Right lobe of liver (tissue), 6 donors: ENCODE measurements at regions not wholly inside any gene's neighbourhood (a gene's known extent, or its start where the extent isn't known, plus 50 kb on each side); places are given as distances from the start of the nearest gene placed in this dataset.
A peak's percentile ranks its signal among the peaks of the same experiment; 100 is the strongest.

Source experiments
- ATAC-seq, 4 donors: fragments of 200-7000 bp; cut with Tn5 transposase; one replicate each; pipeline ENCODE4 v1.9.1; 2020; ENCODE audit warnings: mild to moderate bottlenecking in 4 of 4, moderate library complexity in 4 of 4
- DNase-seq, 3 donors: peaks; one replicate each; pipeline ENCODE4 v3.0.0-alpha.2; 2020
- H3K27ac ChIP-seq, 3 donors: fragments of 200-600 bp; one replicate each; pipeline ENCODE4 v1.8.0; 2022
- H3K27me3 ChIP-seq, 2 donors: fragments of 200-600 bp; one replicate each; pipeline ENCODE4 v1.8.0; 2022
- H3K36me3 ChIP-seq, 4 donors: fragments of 200-600 bp; sonication (generic) in 1 of 4; one replicate each; pipeline versions ENCODE4 v1.5.1 to v1.8.0; 2017 to 2022; ENCODE audit warnings: control low read depth in 1 of 4
- H3K4me1 ChIP-seq, 4 donors: fragments of 200-600 bp; sonication (generic) in 1 of 4; one replicate each; pipeline versions ENCODE4 v1.5.1 to v1.8.0; 2017 to 2022; ENCODE audit warnings: control low read depth in 1 of 4
- H3K4me3 ChIP-seq, 3 donors: fragments of 200-600 bp; one replicate each; pipeline ENCODE4 v1.8.0; 2022
- H3K9me3 ChIP-seq, 4 donors: fragments of 200-600 bp; sonication (generic) in 1 of 4; one replicate each; pipeline versions ENCODE4 v1.5.1 to v1.8.0; 2017 to 2022; ENCODE audit warnings: control low read depth in 1 of 4
- POLR2A ChIP-seq: fragments of 450-650 bp; IDR thresholded peaks from one replicate; pipeline ENCODE4 v1.6.1; 2017; ENCODE audit warnings: antibody characterized with exemption, mild to moderate bottlenecking
- WGBS: methylation state at CpG from one replicate; pipeline ENCODE4 v1.1.6; 2018; ENCODE audit warnings: low coverage, low lambda C conversion rate; ENCODE audit not compliant: insufficient coverage; ENCODE audit errors: missing lambda C conversion rate; 5-methylcytosine and 5-hydroxymethylcytosine counted together
- intact Hi-C, 2 donors: fragments of 100-400 bp; cut with DNase I; formaldehyde crosslinking; loops; one replicate each; pipeline versions ENCODE4 v1.11.2 to v1.14.1; 2022
- TF ChIP-seq, protein P1 (sequence below), 4 donors: fragments of 200-600 bp in 3 of 4; fragments of 450-650 bp in 1 of 4; IDR thresholded peaks; one replicate each; pipeline versions ENCODE4 v1.5.1 to v1.8.0; 2016 to 2022; ENCODE audit warnings: antibody characterized with exemption in 4 of 4, mild to moderate bottlenecking in 2 of 4
- donor health status: DM: no; HTN: yes; CAD: no.
- donor health status: DM: no; HTN: no; CAD: no.
- donor health status: DM: no; HTN: no; CAD: no.
- donor health status: DM: no; HTN: yes; CAD: no.
- donor health status: DM: no; HTN: yes; CAD: no.

- ATAC-seq = peak; percentile 81 to 94 (median 86)
- intact Hi-C loops = no loop called here
- peak in 1 of 3 donors; percentile 53 for DNase-seq
- Histone ChIP-seq H3K27ac (no peak overlapping the region), H3K27me3 (no peaks in the 10 kb centered on the region), H3K4me1 (no peaks in the 10 kb centered on the region), H3K36me3 (no peaks in the 10 kb centered on the region), H3K9me3 (no peaks in the 10 kb centered on the region), H3K4me3 (no peak overlapping the region)
- WGBS = 6% methylated on average over 5 of the region's 5 CpGs
- no peak for TF ChIP-seq POLR2A
- TF ChIP-seq, protein P1, sequence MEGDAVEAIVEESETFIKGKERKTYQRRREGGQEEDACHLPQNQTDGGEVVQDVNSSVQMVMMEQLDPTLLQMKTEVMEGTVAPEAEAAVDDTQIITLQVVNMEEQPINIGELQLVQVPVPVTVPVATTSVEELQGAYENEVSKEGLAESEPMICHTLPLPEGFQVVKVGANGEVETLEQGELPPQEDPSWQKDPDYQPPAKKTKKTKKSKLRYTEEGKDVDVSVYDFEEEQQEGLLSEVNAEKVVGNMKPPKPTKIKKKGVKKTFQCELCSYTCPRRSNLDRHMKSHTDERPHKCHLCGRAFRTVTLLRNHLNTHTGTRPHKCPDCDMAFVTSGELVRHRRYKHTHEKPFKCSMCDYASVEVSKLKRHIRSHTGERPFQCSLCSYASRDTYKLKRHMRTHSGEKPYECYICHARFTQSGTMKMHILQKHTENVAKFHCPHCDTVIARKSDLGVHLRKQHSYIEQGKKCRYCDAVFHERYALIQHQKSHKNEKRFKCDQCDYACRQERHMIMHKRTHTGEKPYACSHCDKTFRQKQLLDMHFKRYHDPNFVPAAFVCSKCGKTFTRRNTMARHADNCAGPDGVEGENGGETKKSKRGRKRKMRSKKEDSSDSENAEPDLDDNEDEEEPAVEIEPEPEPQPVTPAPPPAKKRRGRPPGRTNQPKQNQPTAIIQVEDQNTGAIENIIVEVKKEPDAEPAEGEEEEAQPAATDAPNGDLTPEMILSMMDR (IDR thresholded peaks at IDR 0.05) = peak; percentile 86 to 99 (median 97)
These were observed 475.9 kb upstream of the CCL2 start for GRCh38 chr17:33779234-33779591.

GRCh38 chr17:33785281-33785680 is 469.8 kb upstream of the CCL2 start:
- DNase-seq (no peak), ATAC-seq (no peak)
- H3K4me1 ChIP-seq = no peaks in the 10 kb centered on the region

GRCh38 chr17:33786478-33786877 is 468.6 kb upstream of the CCL2 start:
- TF ChIP-seq POLR2A = no peak
- TF ChIP-seq, protein P1 (IDR thresholded peaks at IDR 0.05) = no peak
- no peak for DNase-seq

More at GRCh38 chr17:33785281-33785680, 469.8 kb upstream of the CCL2 start:
- no peaks in the 10 kb centered on the region for H3K9me3 ChIP-seq
- no peak overlapping the region for H3K27ac ChIP-seq
- no peaks in the 10 kb centered on the region for H3K36me3 ChIP-seq
- intact Hi-C loops = no loop called here
- no peak overlapping the region for H3K4me3 ChIP-seq
- H3K27me3 ChIP-seq = no peaks in the 10 kb centered on the region
- TF ChIP-seq POLR2A = no peak
- TF ChIP-seq, protein P1 (IDR thresholded peaks at IDR 0.05) = no peak

GRCh38 chr17:33789658-33790057 is 465.4 kb upstream of the CCL2 start:
- no peaks in the 10 kb centered on the region for H3K4me1 ChIP-seq
- H3K4me3 ChIP-seq = no peak overlapping the region
- no peaks in the 10 kb centered on the region for H3K27me3 ChIP-seq
- intact Hi-C loops = no loop called here
- no peaks in the 10 kb centered on the region for H3K36me3 ChIP-seq
- DNase-seq (no peak), ATAC-seq (no peak)
- no peaks in the 10 kb centered on the region for H3K9me3 ChIP-seq
- TF ChIP-seq POLR2A = no peak
- TF ChIP-seq, protein P1 (IDR thresholded peaks at IDR 0.05) = no peak
- no peak overlapping the region for H3K27ac ChIP-seq
- WGBS = 39% methylated on average over 2 of the region's 2 CpGs

More at GRCh38 chr17:33786478-33786877, 468.6 kb upstream of the CCL2 start:
- Histone ChIP-seq H3K9me3 (no peaks in the 10 kb centered on the region), H3K36me3 (no peaks in the 10 kb centered on the region), H3K4me3 (no peak overlapping the region), H3K27me3 (no peaks in the 10 kb centered on the region), H3K4me1 (no peaks in the 10 kb centered on the region), H3K27ac (no peak overlapping the region)
- peak in 1 of 4 donors; percentile 46 for ATAC-seq
- 38% methylated on average over 1 of the region's 1 CpG for WGBS
- intact Hi-C loops = no loop called here

GRCh38 chr17:33797181-33797580 is 457.9 kb upstream of the CCL2 start:
- 70% methylated on average over 4 of the region's 4 CpGs for WGBS
- Histone ChIP-seq H3K27me3 (no peaks in the 10 kb centered on the region), H3K4me3 (no peak overlapping the region), H3K9me3 (no peaks in the 10 kb centered on the region), H3K4me1 (no peaks in the 10 kb centered on the region), H3K36me3 (no peaks in the 10 kb centered on the region), H3K27ac (no peak overlapping the region)
- ATAC-seq (no peak), DNase-seq (no peak)
- intact Hi-C loops = no loop called here
- TF ChIP-seq, protein P1 (IDR thresholded peaks at IDR 0.05) = no peak
- TF ChIP-seq POLR2A = no peak
